Kidney epithelial cell (primary cell): ENCODE measurements at regions not wholly inside any gene's neighbourhood (a gene's known extent, or its start where the extent isn't known, plus 50 kb on each side); places are given as distances from the start of the nearest gene placed in this dataset.

Source experiments
- DNase-seq: peaks from one replicate; pipeline ENCODE4 v3.0.0-alpha.2; 2010; ENCODE audit warnings: low read depth
- H3K27me3 ChIP-seq: 2 replicates; pipeline ENCODE4 v1.6.0; 2011; ENCODE audit warnings: low read length; ENCODE audit not compliant: control insufficient read depth, insufficient read depth
- H3K36me3 ChIP-seq: 2 replicates; pipeline ENCODE4 v1.5.1; 2011; ENCODE audit warnings: low read length; ENCODE audit not compliant: control insufficient read depth, insufficient read depth
- H3K4me3 ChIP-seq: 2 replicates; pipeline ENCODE4 v1.5.1; 2011; ENCODE audit warnings: low read depth, mild to moderate bottlenecking, control low read depth, low read length
- CTCF ChIP-seq: IDR thresholded peaks from 2 replicates; pipeline ENCODE4 v1.5.1; 2011; ENCODE audit warnings: mild to moderate bottlenecking, moderate library complexity, low read length, control low read depth, inconsistent platforms; ENCODE audit not compliant: insufficient read depth, poor library complexity, severe bottlenecking

GRCh38 chr16:56072096-56072495, 119.2 kb upstream of the GNAO1 start:
- Histone ChIP-seq H3K4me3 (no peak overlapping the region), H3K27me3 (no peaks in the 10 kb centered on the region), H3K36me3 (no peaks in the 10 kb centered on the region)
- no peak for TF ChIP-seq CTCF
- no peak for DNase-seq

GRCh38 chr16:56068816-56069215, 122.5 kb upstream of the GNAO1 start:
- H3K27me3 ChIP-seq, result no peaks in the 10 kb centered on the region
- no peak for TF ChIP-seq CTCF
- no peaks in the 10 kb centered on the region for H3K36me3 ChIP-seq
- no peak overlapping the region for H3K4me3 ChIP-seq
- DNase-seq, result no peak

- H3K36me3 ChIP-seq, result no peaks in the 10 kb centered on the region
- no peak for TF ChIP-seq CTCF
- DNase-seq, result no peak
- H3K4me3 ChIP-seq, result no peak overlapping the region
- no peaks in the 10 kb centered on the region for H3K27me3 ChIP-seq
Measured at GRCh38 chr16:56068314-56068713, 123.0 kb upstream of the GNAO1 start.

- Histone ChIP-seq H3K36me3 (no peaks in the 10 kb centered on the region), H3K27me3 (no peaks in the 10 kb centered on the region), H3K4me3 (no peak overlapping the region)
- TF ChIP-seq CTCF, result no peak
- DNase-seq, result no peak
Measured at GRCh38 chr16:56067406-56067805, 123.9 kb upstream of the GNAO1 start.

- DNase-seq, result no peak
- no peaks in the 10 kb centered on the region for H3K36me3 ChIP-seq
- no peaks in the 10 kb centered on the region for H3K27me3 ChIP-seq
- H3K4me3 ChIP-seq, result no peak overlapping the region
- no peak for TF ChIP-seq CTCF
Measured at GRCh38 chr16:56066617-56067016, 124.7 kb upstream of the GNAO1 start.

- no peaks in the 10 kb centered on the region for H3K36me3 ChIP-seq
- TF ChIP-seq CTCF, result no peak
- no peak overlapping the region for H3K4me3 ChIP-seq
- DNase-seq, result no peak
- H3K27me3 ChIP-seq, result no peaks in the 10 kb centered on the region
Measured at GRCh38 chr16:56063111-56063510, 128.2 kb upstream of the GNAO1 start.
